ENCODE measurements at regions not wholly inside any gene's neighbourhood (a gene's known extent, or its start where the extent isn't known, plus 50 kb on each side); places are given as distances from the start of the nearest gene placed in this dataset.
A peak's percentile ranks its signal among the peaks of the same experiment; 100 is the strongest.

- Histone ChIP-seq H3K36me3 (ENCODE audit: control insufficient read depth in 2 of 4, insufficient read depth in 4 of 4, low read length in 3 of 4) (no peaks in the 10 kb centered on the region), H4K5ac (ENCODE audit: insufficient read length, low read depth, low read length) (no peak overlapping the region), H3K23me2 (ENCODE audit: low read depth, low read length) (no peaks in the 10 kb centered on the region), H4K20me1 (replicated peaks in 1 of 2; ENCODE audit: control insufficient read depth in 1 of 2, insufficient read depth in 2 of 2, low read length in 2 of 2) (no peaks in the 10 kb centered on the region), H3K79me1 (ENCODE audit: low read depth, low read length) (no peaks in the 10 kb centered on the region), H2BK15ac (ENCODE audit: low read length) (no peak overlapping the region; the same call in 1 of the 2 replicates), H2BK5ac (ENCODE audit: low read depth, low read length) (no peak overlapping the region), H3K4ac (replicated peaks; ENCODE audit: insufficient read length, low read depth, low read length) (no peak overlapping the region), H3K79me2 (ENCODE audit: control insufficient read depth in 1 of 2, insufficient read depth in 2 of 2, low read length in 2 of 2) (no peaks in the 10 kb centered on the region), H3K4me2 (ENCODE audit: insufficient read depth in 1 of 2, low read depth in 2 of 2, low read length in 2 of 2) (peak overlapping the region in 1 of 2 experiments; percentile 25; a peak in 2 of 4 replicates), H4K91ac (replicated peaks; ENCODE audit: insufficient read length, low read length) (no peak overlapping the region), H3K18ac (ENCODE audit: extremely low read depth, low read length) (no peak overlapping the region), H3K23ac (ENCODE audit: insufficient read length) (no peak overlapping the region), H3K4me1 (replicated peaks in 1 of 4; ENCODE audit: control insufficient read depth in 3 of 4, insufficient read depth in 4 of 4, low read length in 3 of 4) (peaks cover 6 to 20% (median 13%) of the 10 kb centered on the region in 4 experiments), H3K14ac (ENCODE audit: insufficient read length) (no peak overlapping the region), H3K9ac (replicated peaks in 1 of 4; ENCODE audit: extremely low read depth in 1 of 4, low read depth in 3 of 4, low read length in 3 of 4) (no peak overlapping the region), H2BK120ac (replicated peaks; ENCODE audit: low read depth, low read length) (no peak overlapping the region), H4K8ac (ENCODE audit: extremely low read depth, insufficient read depth, low read length) (no peak overlapping the region), H3K27me3 (replicated peaks in 1 of 4; ENCODE audit: control insufficient read depth in 3 of 4, extremely low read depth in 1 of 4, insufficient read depth in 3 of 4, low read length in 3 of 4) (no peaks in the 10 kb centered on the region), H3K4me3 (ENCODE audit: extremely low read depth in 1 of 4, insufficient read depth in 2 of 4, low read depth in 3 of 4, low read length in 4 of 4) (no peak overlapping the region), H2AK5ac (ENCODE audit: low read depth, low read length) (no peak overlapping the region), H3K56ac (replicated peaks; ENCODE audit: insufficient read length, low read depth, low read length) (no peak overlapping the region), H3K27ac (ENCODE audit: low read depth, low read length) (no peak overlapping the region), H2BK20ac (ENCODE audit: low read length) (0 out of 2 replicates have a peak overlapping the region, but pooled peaks have one; percentile 34), H2AFZ (ENCODE audit: low read length) (peak overlapping the region; percentile 36; the same call in 1 of the 2 replicates), H3K9me3 (ENCODE audit: insufficient read depth in 2 of 2, low read depth in 1 of 2, low read length in 1 of 2) (no peaks in the 10 kb centered on the region), H2BK12ac (ENCODE audit: low read depth, low read length) (peak overlapping the region; percentile 71)
- 73% methylated on average over 4 of the region's 4 CpGs; no CpG with 5 or more reads in 1 of the 2 experiments for WGBS, 2 experiments (ENCODE audit: extremely low coverage in 1 of 2, insufficient coverage in 1 of 2, insufficient read length in 1 of 2, insufficient replicate concordance in 2 of 2, low coverage in 1 of 2, low lambda C conversion rate in 2 of 2, missing lambda C conversion rate in 1 of 2)
- DNase-seq (ENCODE audit: low read depth in 1 of 2, low spot score in 2 of 2) = no peak
- TF ChIP-seq NANOG (IDR thresholded peaks at IDR 0.05; ENCODE audit: insufficient read depth, low read depth, low read length, poor library complexity, severe bottlenecking) = peak; percentile 71
- TF ChIP-seq TAF7 (optimal IDR thresholded peaks at IDR 0.05; ENCODE audit: borderline replicate concordance, low read depth, low read length) = no peak
- peak; percentile 69 for FAIRE-seq
- POLR2A ChIA-PET (ENCODE audit: partially characterized antibody) = interaction anchor here (0.9 to 2.4 kb wide), 4 partner anchors 17 to 102 kb away, joined by 3 to 7 read pairs (median 5); no protein-coding TSS in a partner anchor
- CTCF ChIA-PET (ENCODE audit: partially characterized antibody) = interaction anchor here (0.7 kb wide), 1 partner anchor 121 kb away, joined by 3 read pairs; no protein-coding TSS in a partner anchor
Observed at GRCh38 chr6:19736066-19736465, 101.1 kb upstream of the ID4 start.

Data from H1 (cell line).